ENCODE measurements at regions not wholly inside any gene's neighbourhood (a gene's known extent, or its start where the extent isn't known, plus 50 kb on each side); places are given as distances from the start of the nearest gene placed in this dataset.

- Histone ChIP-seq H3K4me3 (no peak overlapping the region), H3K4me1 (no peaks in the 10 kb centered on the region), H3K27ac (no peak overlapping the region), H3K9me3 (no peaks in the 10 kb centered on the region), H3K27me3 (no peaks in the 10 kb centered on the region), H3K36me3 (no peaks in the 10 kb centered on the region)
- intact Hi-C loops (cut with DNase I; ENCODE audit: low total_unique reads) = no loop called here
- no peak for DNase-seq
- TF ChIP-seq POLR2A (IDR thresholded peaks at IDR 0.05) (no peak), CTCF (IDR thresholded peaks at IDR 0.05) (no peak)
These were observed 109.3 kb upstream of the FAM83B start for GRCh38 chr6:54737247-54737646.

- peaks cover 0 to 5% of the 10 kb centered on the region in 2 donors for H3K9me3 ChIP-seq
- H3K36me3 ChIP-seq = no peaks in the 10 kb centered on the region
- no peak for DNase-seq
- no peak overlapping the region for H3K4me3 ChIP-seq
- H3K4me1 ChIP-seq = no peaks in the 10 kb centered on the region
- no peaks in the 10 kb centered on the region for H3K27me3 ChIP-seq
- no peak overlapping the region for H3K27ac ChIP-seq
- no peak for TF ChIP-seq POLR2A (IDR thresholded peaks at IDR 0.05)
- TF ChIP-seq CTCF (IDR thresholded peaks at IDR 0.05) = no peak
- intact Hi-C loops (cut with DNase I; ENCODE audit: low total_unique reads) = no loop called here
These were observed 98.6 kb upstream of the FAM83B start for GRCh38 chr6:54747955-54748354.

GRCh38 chr6:54754406-54754805 lies 92.2 kb upstream of the FAM83B start:
- H3K4me3 ChIP-seq = no peak overlapping the region
- DNase-seq = no peak
- TF ChIP-seq POLR2A (IDR thresholded peaks at IDR 0.05) (no peak), CTCF (IDR thresholded peaks at IDR 0.05) (no peak)
- H3K9me3 ChIP-seq = no peaks in the 10 kb centered on the region
- intact Hi-C loops (cut with DNase I; ENCODE audit: low total_unique reads) = no loop called here
- no peak overlapping the region for H3K27ac ChIP-seq
- H3K36me3 ChIP-seq = no peaks in the 10 kb centered on the region
- H3K27me3 ChIP-seq = peaks cover 0 to 1% of the 10 kb centered on the region in 2 donors
- no peaks in the 10 kb centered on the region for H3K4me1 ChIP-seq

- H3K4me1 ChIP-seq = no peaks in the 10 kb centered on the region
- H3K36me3 ChIP-seq = no peaks in the 10 kb centered on the region
- H3K27ac ChIP-seq = no peak overlapping the region
- H3K9me3 ChIP-seq = no peaks in the 10 kb centered on the region
- H3K4me3 ChIP-seq = no peak overlapping the region
- no peak for DNase-seq
- TF ChIP-seq POLR2A (IDR thresholded peaks at IDR 0.05) (no peak), CTCF (IDR thresholded peaks at IDR 0.05) (no peak)
- intact Hi-C loops (cut with DNase I; ENCODE audit: low total_unique reads) = no loop called here
- H3K27me3 ChIP-seq = peaks cover 0 to 3% of the 10 kb centered on the region in 2 donors
These were observed 88.2 kb upstream of the FAM83B start for GRCh38 chr6:54758340-54758739.

GRCh38 chr6:54768494-54768893 lies 78.1 kb upstream of the FAM83B start:
- intact Hi-C loops (cut with DNase I; ENCODE audit: low total_unique reads) = no loop called here
- H3K27me3 ChIP-seq = no peaks in the 10 kb centered on the region
- TF ChIP-seq POLR2A (IDR thresholded peaks at IDR 0.05) = no peak
- no peak for TF ChIP-seq CTCF (IDR thresholded peaks at IDR 0.05)
- no peak overlapping the region for H3K27ac ChIP-seq
- no peaks in the 10 kb centered on the region for H3K36me3 ChIP-seq
- no peaks in the 10 kb centered on the region for H3K9me3 ChIP-seq
- no peaks in the 10 kb centered on the region for H3K4me1 ChIP-seq
- no peak overlapping the region for H3K4me3 ChIP-seq
- no peak for DNase-seq

Measured in uterus (tissue), 3 donors.